ENCODE measurements at regions not wholly inside any gene's neighbourhood (a gene's known extent, or its start where the extent isn't known, plus 50 kb on each side); places are given as distances from the start of the nearest gene placed in this dataset.

DNA sequence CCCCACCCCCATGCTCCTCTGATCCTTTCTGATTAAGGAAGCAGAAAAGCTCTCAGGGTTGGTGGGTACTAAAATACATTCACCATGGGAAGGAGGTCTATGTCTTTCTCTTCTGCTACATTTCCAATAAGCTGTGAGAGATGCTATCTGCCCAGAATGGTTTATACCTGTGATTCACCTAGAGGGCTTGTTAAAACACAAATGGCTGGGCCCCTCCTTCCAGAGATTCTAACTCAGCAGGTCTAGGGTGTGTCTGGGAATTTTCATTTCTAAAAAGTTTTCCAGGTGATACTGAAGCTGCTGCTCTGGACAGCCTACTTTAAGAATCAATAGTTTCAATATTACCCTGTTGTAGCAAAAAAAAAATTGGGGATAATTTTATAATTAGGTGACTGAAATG lies 772.2 kb upstream of the ZEB2 start:
- DNase-seq (ENCODE audit: low read depth, low spot score) = no peak

- DNase-seq (ENCODE audit: low read depth, low spot score) = no peak
Observed at GRCh38 chr2:145290986-145291385, 771.1 kb upstream of the ZEB2 start.

- no peak for DNase-seq (ENCODE audit: low read depth, low spot score)
Observed at GRCh38 chr2:145289946-145290345, 770.0 kb upstream of the ZEB2 start.

- DNase-seq (ENCODE audit: low read depth, low spot score) = no peak
Observed at GRCh38 chr2:145288650-145289496, 769.0 kb upstream of the ZEB2 start.

GRCh38 chr2:145287736-145288135 lies 767.8 kb upstream of the ZEB2 start:
- DNase-seq (ENCODE audit: low read depth, low spot score) = no peak

GRCh38 chr2:145286716-145287275 lies 766.9 kb upstream of the ZEB2 start:
- no peak for DNase-seq (ENCODE audit: low read depth, low spot score)

- DNase-seq (ENCODE audit: low read depth, low spot score) = no peak
Observed at GRCh38 chr2:145284551-145284950, 764.6 kb upstream of the ZEB2 start.

DNA sequence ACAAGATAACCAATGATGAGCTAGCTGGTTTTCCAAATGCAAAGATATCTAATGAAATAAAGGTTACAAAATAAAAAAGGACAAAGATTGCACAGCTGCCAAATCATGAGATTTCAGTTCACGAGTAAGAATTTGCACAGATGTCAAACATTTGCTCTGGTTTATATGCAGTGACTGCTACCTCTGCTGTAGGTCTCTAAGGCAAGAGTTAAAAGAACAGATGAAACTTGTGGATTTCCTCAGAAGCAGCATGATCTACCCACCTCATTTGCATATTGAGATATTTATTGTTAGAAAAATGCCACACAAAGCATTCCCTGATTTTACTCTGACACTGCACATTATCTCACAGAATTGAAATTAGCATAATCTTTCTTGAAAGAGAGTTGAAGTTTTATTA lies 763.2 kb upstream of the ZEB2 start:
- no peak for DNase-seq (ENCODE audit: low read depth, low spot score)

GRCh38 chr2:145277922-145278321 lies 758.0 kb upstream of the ZEB2 start:
- no peak for DNase-seq (ENCODE audit: low read depth, low spot score)

DNA sequence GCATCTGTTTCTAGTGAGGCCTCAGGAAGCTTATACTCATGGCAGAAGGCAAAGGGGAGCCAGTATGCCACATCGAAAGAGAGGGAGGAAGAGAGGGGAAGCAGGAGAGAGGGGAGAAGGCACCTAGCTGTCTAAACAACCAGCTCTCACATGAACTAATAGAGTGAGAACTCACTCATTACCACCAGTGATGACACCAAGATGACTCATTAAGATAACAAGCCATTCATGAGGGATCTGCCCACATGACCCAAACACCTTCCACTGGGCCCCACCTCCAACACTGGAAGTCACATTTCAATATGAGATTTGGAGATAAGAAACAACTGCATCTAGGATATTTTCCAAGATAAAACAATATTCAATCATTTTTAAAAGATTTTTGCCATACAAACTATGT lies 753.9 kb upstream of the ZEB2 start:
- no peak for DNase-seq (ENCODE audit: low read depth, low spot score)

DNA sequence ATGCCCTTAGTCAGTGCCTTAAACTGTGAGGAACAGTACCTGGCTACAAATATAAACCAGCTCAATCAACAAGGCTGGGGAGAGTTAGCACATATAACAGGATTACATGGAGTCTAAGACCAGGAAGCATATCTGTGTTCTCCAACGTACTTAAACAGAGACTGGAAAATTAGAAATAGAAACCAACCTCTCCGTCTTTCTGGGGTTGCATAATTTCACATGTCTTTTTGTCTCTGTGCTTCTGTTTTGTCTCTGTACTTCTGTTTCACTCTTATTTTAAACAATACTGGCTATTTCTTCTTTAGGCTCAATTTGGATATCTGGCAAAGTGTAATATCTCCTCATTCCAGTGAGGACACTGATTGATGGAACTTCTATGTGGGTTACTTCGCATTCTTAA lies 749.0 kb upstream of the ZEB2 start:
- no peak for DNase-seq (ENCODE audit: low read depth, low spot score)

GRCh38 chr2:145267451-145267850 lies 747.5 kb upstream of the ZEB2 start:
- no peak for DNase-seq (ENCODE audit: low read depth, low spot score)

GRCh38 chr2:145265244-145265643 lies 745.3 kb upstream of the ZEB2 start:
- no peak for DNase-seq (ENCODE audit: low read depth, low spot score)

DNA sequence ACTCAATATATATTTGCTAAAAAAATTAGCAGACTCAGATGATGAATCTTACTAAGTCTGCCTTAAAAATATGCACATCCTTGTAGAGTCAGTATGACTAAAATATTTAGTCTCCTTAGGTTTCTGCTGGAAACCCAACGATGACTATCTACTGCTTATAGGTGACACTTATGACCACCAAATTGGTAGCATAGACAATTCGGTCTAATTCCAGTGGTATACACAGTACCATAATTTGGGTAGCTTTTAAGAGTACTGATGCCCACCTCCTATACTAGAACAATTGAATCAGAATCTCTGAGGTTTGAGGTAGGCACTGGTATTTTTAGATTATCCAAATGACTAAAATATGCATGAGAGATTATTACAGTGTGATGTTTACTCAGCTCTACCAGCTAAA lies 740.8 kb upstream of the ZEB2 start:
- no peak for DNase-seq (ENCODE audit: low read depth, low spot score)

- DNase-seq (ENCODE audit: low read depth, low spot score) = no peak
Observed at GRCh38 chr2:145260081-145260480, 740.2 kb upstream of the ZEB2 start.

GRCh38 chr2:145258903-145259579 lies 739.1 kb upstream of the ZEB2 start:
- no peak for DNase-seq (ENCODE audit: low read depth, low spot score)

GRCh38 chr2:145257931-145258330 lies 738.0 kb upstream of the ZEB2 start:
- DNase-seq (ENCODE audit: low read depth, low spot score) = no peak

- no peak for DNase-seq (ENCODE audit: low read depth, low spot score)
Observed at GRCh38 chr2:145256551-145256950, 736.6 kb upstream of the ZEB2 start.

GRCh38 chr2:145254291-145254690 lies 734.4 kb upstream of the ZEB2 start:
- DNase-seq (ENCODE audit: low read depth, low spot score) = no peak

DNA sequence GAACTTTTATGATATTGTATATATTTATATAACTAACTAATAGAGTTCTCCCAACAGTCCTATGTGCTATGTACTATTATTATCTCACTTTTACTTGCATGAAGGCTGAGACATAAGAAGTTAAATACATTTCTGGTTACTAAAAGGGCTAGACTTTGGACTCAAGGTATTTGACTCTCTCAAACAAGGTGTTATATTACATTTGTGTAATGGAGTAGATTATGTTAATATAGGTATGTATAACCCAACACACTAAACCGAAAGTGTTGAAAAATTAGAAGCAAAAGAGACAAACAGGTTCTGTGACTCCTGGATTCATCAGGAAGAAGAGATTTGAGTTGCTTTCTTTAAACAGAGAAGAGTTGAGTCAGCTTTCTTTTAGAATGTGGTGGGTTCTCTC lies 733.6 kb upstream of the ZEB2 start:
- DNase-seq (ENCODE audit: low read depth, low spot score) = no peak

DNA sequence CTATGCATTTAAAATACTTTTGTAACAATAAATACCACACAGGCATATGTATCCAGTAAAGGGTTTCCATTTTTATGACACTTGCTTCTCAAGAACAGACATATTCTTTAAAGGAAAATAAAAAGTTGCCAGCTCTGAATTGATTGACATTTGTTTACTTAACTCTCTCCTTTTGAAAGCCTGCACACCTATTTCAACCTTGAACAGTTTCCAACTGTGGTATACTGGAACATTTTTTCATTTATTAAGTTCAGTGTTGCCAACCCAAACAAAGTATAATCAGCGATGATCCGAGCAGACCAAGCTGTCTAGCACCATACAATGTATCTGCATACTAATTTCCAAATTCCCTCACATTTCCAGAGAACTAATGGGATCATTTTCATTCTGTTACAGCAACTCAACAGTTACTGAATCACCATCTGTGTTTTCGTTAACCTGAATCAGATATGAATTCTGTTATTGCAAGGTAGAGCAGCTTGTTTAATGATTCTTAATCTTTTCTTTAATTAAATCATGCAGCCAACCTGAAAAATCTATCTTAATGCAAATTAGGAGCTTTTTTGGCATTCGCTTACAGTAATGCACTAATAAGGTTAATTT lies 725.5 kb upstream of the ZEB2 start:
- no peak for DNase-seq (ENCODE audit: low read depth, low spot score)

- no peak for DNase-seq (ENCODE audit: low read depth, low spot score)
Observed at GRCh38 chr2:145235312-145235711, 715.4 kb upstream of the ZEB2 start.

GRCh38 chr2:145230546-145230945 lies 710.6 kb upstream of the ZEB2 start:
- no peak for DNase-seq (ENCODE audit: low read depth, low spot score)

Measured in activated CD4-positive, CD25-positive, alpha-beta regulatory T cell treated with anti-CD3 and anti-CD28 coated beads, Interleukin-2, amount 50 U/mL, for 16 hours (primary cell).